ENCODE measurements at regions not wholly inside any gene's neighbourhood (a gene's known extent, or its start where the extent isn't known, plus 50 kb on each side); places are given as distances from the start of the nearest gene placed in this dataset.

- DNase-seq, result no peak
- TF ChIP-seq CTCF (IDR thresholded peaks at IDR 0.05), result no peak
Observed at GRCh38 chrX:13387666-13388494, 68.0 kb upstream of the ATXN3L start.

GRCh38 chrX:13386636-13387035, 66.8 kb upstream of the ATXN3L start:
- no peaks in the 10 kb centered on the region for H3K4me1 ChIP-seq
- no peak for TF ChIP-seq CTCF (IDR thresholded peaks at IDR 0.05)
- no peaks in the 10 kb centered on the region for H3K27me3 ChIP-seq
- intact Hi-C loops (cut with DNase I; ENCODE audit: low total_unique reads), result no loop called here
- no peaks in the 10 kb centered on the region for H3K36me3 ChIP-seq
- H3K9me3 ChIP-seq, result no peaks in the 10 kb centered on the region
- DNase-seq, result no peak
- H3K4me3 ChIP-seq, result no peak overlapping the region
- no peak overlapping the region for H3K27ac ChIP-seq

More at GRCh38 chrX:13387666-13388494, 68.0 kb upstream of the ATXN3L start:
- Histone ChIP-seq H3K9me3 (no peaks in the 10 kb centered on the region), H3K4me3 (no peak overlapping the region), H3K36me3 (no peaks in the 10 kb centered on the region), H3K27ac (no peak overlapping the region), H3K27me3 (no peaks in the 10 kb centered on the region), H3K4me1 (no peaks in the 10 kb centered on the region)
- intact Hi-C loops (cut with DNase I; ENCODE audit: low total_unique reads), result no loop called here

GRCh38 chrX:13386092-13386491, 66.2 kb upstream of the ATXN3L start:
- Histone ChIP-seq H3K27ac (no peak overlapping the region), H3K9me3 (no peaks in the 10 kb centered on the region), H3K4me3 (no peak overlapping the region), H3K4me1 (no peaks in the 10 kb centered on the region), H3K27me3 (no peaks in the 10 kb centered on the region), H3K36me3 (no peaks in the 10 kb centered on the region)
- DNase-seq, result no peak
- TF ChIP-seq CTCF (IDR thresholded peaks at IDR 0.05), result no peak
- intact Hi-C loops (cut with DNase I; ENCODE audit: low total_unique reads), result no loop called here

DNA sequence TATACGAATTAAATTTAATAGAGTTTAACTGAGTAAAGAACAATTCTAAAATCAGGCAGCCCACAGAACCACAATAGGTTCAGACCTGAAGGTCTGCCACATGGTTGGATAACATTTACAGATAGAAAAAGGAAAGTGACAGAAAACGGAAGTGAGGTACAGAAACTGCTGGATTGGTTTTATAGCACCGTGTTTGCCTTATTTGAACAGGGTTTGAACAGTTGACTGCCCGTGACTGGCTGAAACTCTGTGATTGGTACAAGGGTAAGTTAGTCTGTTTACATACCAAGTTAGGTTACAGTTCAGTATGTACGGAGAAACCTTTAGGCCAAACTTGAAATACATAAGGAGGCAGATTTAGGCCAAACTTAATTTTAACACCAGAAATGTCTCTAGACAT, 64.1 kb upstream of the ATXN3L start:
- H3K27ac ChIP-seq, result no peak overlapping the region
- H3K4me1 ChIP-seq, result no peaks in the 10 kb centered on the region
- no peaks in the 10 kb centered on the region for H3K36me3 ChIP-seq
- no peak overlapping the region for H3K4me3 ChIP-seq
- no peak for TF ChIP-seq CTCF (IDR thresholded peaks at IDR 0.05)
- DNase-seq, result no peak
- H3K27me3 ChIP-seq, result no peaks in the 10 kb centered on the region
- no peaks in the 10 kb centered on the region for H3K9me3 ChIP-seq
- intact Hi-C loops (cut with DNase I; ENCODE audit: low total_unique reads), result no loop called here

- no peak for TF ChIP-seq CTCF (IDR thresholded peaks at IDR 0.05)
- Histone ChIP-seq H3K27ac (no peak overlapping the region), H3K36me3 (no peaks in the 10 kb centered on the region), H3K4me1 (peaks cover 0 to 11% (median 2%) of the 10 kb centered on the region in 4 donors), H3K9me3 (no peaks in the 10 kb centered on the region), H3K4me3 (no peak overlapping the region), H3K27me3 (no peaks in the 10 kb centered on the region)
- intact Hi-C loops (cut with DNase I; ENCODE audit: low total_unique reads), result no loop called here
- no peak for DNase-seq
Observed at GRCh38 chrX:13381514-13381913, 61.7 kb upstream of the ATXN3L start.
